Stomach (tissue), 8 donors: ENCODE measurements at regions not wholly inside any gene's neighbourhood (a gene's known extent, or its start where the extent isn't known, plus 50 kb on each side); places are given as distances from the start of the nearest gene placed in this dataset.

ENCODE experiments used
- DNase-seq, 2 donors: peaks; one replicate each; pipeline versions ENCODE4 v3.0.0 to v3.0.0-alpha.2; 2013 to 2019
- H3K27ac ChIP-seq, 5 donors: fragments of 200-600 bp in 4 of 5; sonication (generic) in 4 of 5; one replicate each; pipeline ENCODE4 v1.5.1; 2013 to 2019; ENCODE audit warnings: mild to moderate bottlenecking in 1 of 5, moderate library complexity in 1 of 5
- H3K27me3 ChIP-seq, 3 donors: fragments of 200-600 bp; sonication (generic); one replicate each; pipeline ENCODE4 v1.5.1; 2017 to 2019; ENCODE audit warnings: mixed run types in 1 of 3
- H3K36me3 ChIP-seq, 4 donors: fragments of 200-600 bp; sonication (generic); 1 replicate in 3 of 4; 2 replicates in 1 of 4; pipeline ENCODE4 v1.5.1; 2016 to 2019
- H3K4me1 ChIP-seq, 4 donors: fragments of 200-600 bp; sonication (generic); one replicate each; pipeline ENCODE4 v1.5.1; 2016 to 2019
- H3K4me3 ChIP-seq, 4 donors: fragments of 200-600 bp; sonication (generic) in 3 of 4; one replicate each; pipeline ENCODE4 v1.5.1; 2016 to 2019; ENCODE audit warnings: mild to moderate bottlenecking in 1 of 4
- H3K9me3 ChIP-seq, 4 donors: fragments of 200-600 bp; sonication (generic); one replicate each; pipeline ENCODE4 v1.5.1; 2016 to 2019
- EP300 ChIP-seq: sonication (generic); formaldehyde crosslinking; IDR thresholded peaks from one replicate; pipeline ENCODE4 v1.6.1; 2017; ENCODE audit warnings: antibody characterized with exemption
- POLR2A ChIP-seq, 4 donors: fragments of 450-650 bp; IDR thresholded peaks; one replicate each; pipeline ENCODE4 v1.6.1; 2016; ENCODE audit warnings: antibody characterized with exemption in 4 of 4, control low read depth in 2 of 4, mild to moderate bottlenecking in 1 of 4, moderate library complexity in 1 of 4
- POLR2AphosphoS5 ChIP-seq, 3 donors: sonication (generic); formaldehyde crosslinking; IDR thresholded peaks; one replicate each; pipeline ENCODE4 v1.6.1; 2016; ENCODE audit warnings: antibody characterized with exemption in 3 of 3
- WGBS, 5 donors: extraction: QIAGEN DNeasy Blood & Tissue Kit in 3 of 5; methylation state at CpG; one replicate each; pipeline versions ENCODE4 v1.1.5 to v1.1.7; 2013 to 2018; 5-methylcytosine and 5-hydroxymethylcytosine counted together
- intact Hi-C: fragments of 100-400 bp; cut with DNase I; formaldehyde crosslinking; loops from one replicate; pipeline ENCODE4 v1.15.1; 2023; ENCODE audit warnings: low total_unique reads
- TF ChIP-seq, protein P1 (sequence below), 7 experiments: fragments of 450-650 bp in 4 of 7; fragments of 200-600 bp in 3 of 7; sonication (generic) in 3 of 7; IDR thresholded peaks; one replicate each; pipeline ENCODE4 v1.5.1; 2016 to 2019; ENCODE audit warnings: antibody characterized with exemption in 7 of 7, control low read depth in 2 of 7, mild to moderate bottlenecking in 1 of 7
- donor health status: healthy with polysubstance abuse.
- donor health status: Bipolar disorder and iron deficiency.
- donor health status: healthy.

DNA sequence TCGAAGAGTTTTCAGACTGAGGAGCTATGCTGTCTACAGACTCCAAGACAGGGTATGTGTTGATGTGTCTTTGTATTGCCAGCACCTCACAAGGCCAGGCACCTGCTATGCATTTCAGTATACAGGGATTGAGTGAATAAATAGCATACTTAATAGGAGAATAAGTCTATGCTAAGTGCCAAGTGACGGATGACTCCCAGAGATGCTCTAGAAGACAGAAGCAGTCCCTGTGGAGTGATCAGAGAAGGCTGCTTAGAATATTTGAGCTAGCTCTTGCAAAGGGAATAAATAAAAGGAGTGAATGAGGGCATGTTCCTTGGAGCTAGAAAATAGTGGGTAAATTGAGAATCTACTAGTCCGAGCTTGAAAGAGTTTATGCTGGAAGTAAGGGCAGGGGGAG is 346.4 kb downstream of the GATA3 start:
- Histone ChIP-seq H3K4me1 (no peaks in the 10 kb centered on the region), H3K4me3 (no peak overlapping the region), H3K36me3 (no peaks in the 10 kb centered on the region), H3K27ac (no peak overlapping the region), H3K27me3 (peaks cover 0 to 4% (median 0%) of the 10 kb centered on the region in 3 donors), H3K9me3 (no peaks in the 10 kb centered on the region)
- no peak for DNase-seq
- 69 to 90% (median 83%) methylated on average over 3 of the region's 3 CpGs for WGBS, 5 donors
- intact Hi-C loops = no loop called here
- TF ChIP-seq, protein P1, sequence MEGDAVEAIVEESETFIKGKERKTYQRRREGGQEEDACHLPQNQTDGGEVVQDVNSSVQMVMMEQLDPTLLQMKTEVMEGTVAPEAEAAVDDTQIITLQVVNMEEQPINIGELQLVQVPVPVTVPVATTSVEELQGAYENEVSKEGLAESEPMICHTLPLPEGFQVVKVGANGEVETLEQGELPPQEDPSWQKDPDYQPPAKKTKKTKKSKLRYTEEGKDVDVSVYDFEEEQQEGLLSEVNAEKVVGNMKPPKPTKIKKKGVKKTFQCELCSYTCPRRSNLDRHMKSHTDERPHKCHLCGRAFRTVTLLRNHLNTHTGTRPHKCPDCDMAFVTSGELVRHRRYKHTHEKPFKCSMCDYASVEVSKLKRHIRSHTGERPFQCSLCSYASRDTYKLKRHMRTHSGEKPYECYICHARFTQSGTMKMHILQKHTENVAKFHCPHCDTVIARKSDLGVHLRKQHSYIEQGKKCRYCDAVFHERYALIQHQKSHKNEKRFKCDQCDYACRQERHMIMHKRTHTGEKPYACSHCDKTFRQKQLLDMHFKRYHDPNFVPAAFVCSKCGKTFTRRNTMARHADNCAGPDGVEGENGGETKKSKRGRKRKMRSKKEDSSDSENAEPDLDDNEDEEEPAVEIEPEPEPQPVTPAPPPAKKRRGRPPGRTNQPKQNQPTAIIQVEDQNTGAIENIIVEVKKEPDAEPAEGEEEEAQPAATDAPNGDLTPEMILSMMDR (IDR thresholded peaks at IDR 0.05) = no peak
- TF ChIP-seq EP300 (no peak), POLR2AphosphoS5 (IDR thresholded peaks at IDR 0.05) (no peak), POLR2A (IDR thresholded peaks at IDR 0.05) (no peak)

DNA sequence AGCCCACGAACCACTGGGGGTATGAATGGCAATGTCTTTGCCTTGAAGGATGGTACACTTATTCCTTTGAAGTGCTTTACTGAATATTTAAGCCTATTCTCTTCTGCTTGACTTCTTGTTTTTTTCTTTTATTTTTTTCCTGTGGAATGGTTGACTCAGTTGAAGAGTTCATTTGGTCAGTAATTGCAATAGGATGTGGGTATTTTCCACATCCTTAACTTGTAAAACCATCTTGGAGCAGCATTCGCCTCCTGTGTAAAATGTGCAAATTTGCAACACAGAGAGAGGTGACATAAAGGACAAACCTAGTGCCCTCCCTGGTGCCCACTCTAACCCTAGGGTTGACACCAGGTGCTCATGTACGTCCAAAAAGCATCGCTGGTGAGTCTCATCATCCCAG is 347.0 kb downstream of the GATA3 start:
- Histone ChIP-seq H3K4me1 (no peaks in the 10 kb centered on the region), H3K27ac (no peak overlapping the region)

DNA sequence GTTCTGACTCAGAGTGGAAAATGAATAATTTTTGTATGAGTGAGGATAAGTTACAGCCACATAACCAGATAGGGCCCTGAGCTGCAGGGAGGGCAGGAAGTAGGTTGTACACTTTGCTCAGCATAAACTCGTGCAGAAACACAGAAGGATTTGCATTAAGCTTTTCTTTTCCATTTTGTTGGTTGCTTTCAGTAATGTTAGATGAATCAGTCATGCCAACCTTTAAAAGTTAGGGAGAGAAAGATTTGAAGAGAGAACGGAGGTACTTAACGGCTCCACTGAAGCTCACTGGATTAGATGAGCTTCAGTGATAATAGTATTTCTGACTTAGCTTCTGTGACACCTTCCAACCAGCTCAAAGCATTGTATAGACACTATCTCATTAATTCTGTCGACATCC is 348.1 kb downstream of the GATA3 start:
- intact Hi-C loops = no loop called here
- H3K27me3 ChIP-seq = peaks cover 0 to 4% (median 0%) of the 10 kb centered on the region in 3 donors
- no peaks in the 10 kb centered on the region for H3K4me1 ChIP-seq
- no peak overlapping the region for H3K4me3 ChIP-seq
- H3K36me3 ChIP-seq = no peaks in the 10 kb centered on the region
- DNase-seq = no peak
- WGBS, 5 donors = 46 to 64% (median 49%) methylated on average over 4 of the region's 4 CpGs
- H3K27ac ChIP-seq = no peak overlapping the region
- TF ChIP-seq EP300 = no peak
- TF ChIP-seq POLR2A (IDR thresholded peaks at IDR 0.05) = no peak
- TF ChIP-seq POLR2AphosphoS5 (IDR thresholded peaks at IDR 0.05) = no peak
- TF ChIP-seq, protein P1 (IDR thresholded peaks at IDR 0.05) = no peak
- no peaks in the 10 kb centered on the region for H3K9me3 ChIP-seq

More for the DNA sequence above, 347.0 kb downstream of the GATA3 start:
- DNase-seq = no peak
- 75 to 87% (median 86%) methylated on average over 4 of the region's 4 CpGs for WGBS, 5 donors
- TF ChIP-seq, protein P1 (IDR thresholded peaks at IDR 0.05) = no peak
- no peak for TF ChIP-seq POLR2AphosphoS5 (IDR thresholded peaks at IDR 0.05)
- TF ChIP-seq POLR2A (IDR thresholded peaks at IDR 0.05) = no peak
- no peak for TF ChIP-seq EP300
- Histone ChIP-seq H3K27me3 (peaks cover 0 to 4% (median 0%) of the 10 kb centered on the region in 3 donors), H3K9me3 (no peaks in the 10 kb centered on the region), H3K4me3 (no peak overlapping the region), H3K36me3 (no peaks in the 10 kb centered on the region)
- intact Hi-C loops = no loop called here

DNA sequence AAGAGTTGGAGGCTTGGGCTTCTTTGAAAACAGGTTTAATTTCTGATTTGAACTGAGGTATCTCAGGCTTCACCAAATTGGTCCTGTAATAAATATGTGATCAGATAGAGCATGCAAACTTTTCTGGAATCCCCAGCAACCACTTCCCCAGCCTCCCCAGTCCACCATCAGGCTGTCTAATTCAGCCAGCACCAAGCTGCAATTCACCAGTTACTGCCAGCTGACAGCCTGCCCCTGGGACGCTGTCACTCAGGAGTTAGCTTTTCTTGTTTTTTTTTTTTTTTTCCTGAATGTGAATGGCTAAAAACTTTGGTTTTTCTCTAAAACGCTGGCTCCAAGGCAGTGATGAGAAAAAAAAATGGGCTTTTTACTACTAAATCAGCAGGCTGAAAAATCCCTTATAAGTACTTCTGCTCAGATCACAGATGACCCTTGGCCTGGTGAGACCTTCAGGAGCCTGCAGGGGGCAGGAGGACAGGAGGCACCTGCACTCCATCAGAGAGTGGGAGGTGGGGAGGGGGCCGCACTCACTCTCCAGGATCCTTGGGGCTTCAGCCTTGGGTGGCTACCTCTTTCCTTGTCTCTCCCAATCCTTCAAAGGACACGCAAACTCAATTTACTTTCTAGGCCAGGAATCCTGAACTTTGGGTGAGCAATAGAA is 349.4 kb downstream of the GATA3 start:
- H3K4me3 ChIP-seq = no peak overlapping the region
- peaks cover 0 to 4% (median 0%) of the 10 kb centered on the region in 3 donors for H3K27me3 ChIP-seq
- no peaks in the 10 kb centered on the region for H3K9me3 ChIP-seq
- no peaks in the 10 kb centered on the region for H3K36me3 ChIP-seq
- no peaks in the 10 kb centered on the region for H3K4me1 ChIP-seq
- intact Hi-C loops = no loop called here
- no peak for DNase-seq
- WGBS, 5 donors = 67 to 87% (median 78%) methylated on average over 4 of the region's 4 CpGs
- TF ChIP-seq POLR2A (IDR thresholded peaks at IDR 0.05) (no peak), EP300 (no peak), POLR2AphosphoS5 (IDR thresholded peaks at IDR 0.05) (no peak)
- TF ChIP-seq, protein P1 (IDR thresholded peaks at IDR 0.05) = no peak
- H3K27ac ChIP-seq = no peak overlapping the region
